H1 (cell line): ENCODE measurements at regions not wholly inside any gene's neighbourhood (a gene's known extent, or its start where the extent isn't known, plus 50 kb on each side); places are given as distances from the start of the nearest gene placed in this dataset.

Experiments used
- CTCF ChIA-PET: fragments of 300-600 bp; sonication (Branson Sonifier 250); formaldehyde crosslinking; loops from one replicate; lab custom pipeline; 2021; ENCODE audit not compliant: partially characterized antibody; lab: Charles Lee
- POLR2A ChIA-PET: fragments of 300-600 bp; sonication (Branson Sonifier 250); formaldehyde crosslinking; loops from one replicate; lab custom pipeline; 2021; ENCODE audit warnings: inconsistent platforms; ENCODE audit not compliant: partially characterized antibody; lab: Charles Lee
- DNase-seq, 2 experiments: peaks; one replicate each; pipeline versions ENCODE4 v3.0.0 to v3.0.0-alpha.2; 2010 to 2022; ENCODE audit warnings: low spot score in 2 of 2, low read depth in 1 of 2, mixed read lengths in 1 of 2
- FAIRE-seq: peaks from 2 replicates; lab custom pipeline; 2011; peaks lifted over from hg19 to GRCh38; lab: Jason Lieb, UNC
- H2AFZ ChIP-seq: 2 replicates; pipeline ENCODE4 v1.8.1; 2012; ENCODE audit warnings: low read length, inconsistent platforms
- H2AK5ac ChIP-seq: 2 replicates; pipeline ENCODE4 v1.6.1; 2013; ENCODE audit warnings: low read depth, low read length
- H2BK120ac ChIP-seq: replicated peaks from 2 replicates; pipeline ENCODE3; 2013; ENCODE audit warnings: low read depth, low read length, inconsistent platforms
- H2BK12ac ChIP-seq: 2 replicates; pipeline ENCODE4 v1.6.1; 2013; ENCODE audit warnings: low read depth, low read length
- H2BK15ac ChIP-seq: 2 replicates; pipeline ENCODE4 v1.6.1; 2013; ENCODE audit warnings: low read length
- H2BK20ac ChIP-seq: 2 replicates; pipeline ENCODE4 v1.6.1; 2013; ENCODE audit warnings: low read length
- H2BK5ac ChIP-seq: 2 replicates; pipeline ENCODE4 v1.6.1; 2013; ENCODE audit warnings: low read depth, low read length
- H3K14ac ChIP-seq: 2 replicates; pipeline ENCODE4 v1.6.1; 2013; ENCODE audit warnings: inconsistent platforms; ENCODE audit not compliant: insufficient read length
- H3K18ac ChIP-seq: 2 replicates; pipeline ENCODE4 v1.6.1; 2013; ENCODE audit warnings: low read length; ENCODE audit errors: extremely low read depth
- H3K23ac ChIP-seq: 2 replicates; pipeline ENCODE4 v1.6.1; 2013; ENCODE audit warnings: inconsistent platforms; ENCODE audit not compliant: insufficient read length
- H3K23me2 ChIP-seq: 2 replicates; pipeline ENCODE4 v1.6.1; 2013; ENCODE audit warnings: low read depth, low read length
- H3K27ac ChIP-seq: 2 replicates; pipeline ENCODE4 v1.6.1; 2011; ENCODE audit warnings: low read depth, low read length, inconsistent platforms
- H3K27me3 ChIP-seq, 4 experiments: replicated peaks in 1 of 4; 1 replicate in 1 of 4; 2 replicates in 3 of 4; pipeline versions ENCODE4 v1.6.1 to v1.8.1; 2011 to 2013; ENCODE audit warnings: low read length in 3 of 4, mild to moderate bottlenecking in 3 of 4, inconsistent platforms in 2 of 4, mixed read lengths in 2 of 4, moderate library complexity in 1 of 4; ENCODE audit not compliant: control insufficient read depth in 3 of 4, insufficient read depth in 3 of 4; ENCODE audit errors: extremely low read depth in 1 of 4
- H3K36me3 ChIP-seq, 4 experiments: 2 replicates each; pipeline versions ENCODE4 v1.6.1 to v1.8.1; 2011 to 2013; ENCODE audit warnings: mild to moderate bottlenecking in 4 of 4, low read length in 3 of 4, moderate library complexity in 2 of 4, control low read depth in 1 of 4, inconsistent platforms in 1 of 4; ENCODE audit not compliant: insufficient read depth in 4 of 4, control insufficient read depth in 2 of 4
- H3K4ac ChIP-seq: replicated peaks from 2 replicates; pipeline ENCODE3; 2013; ENCODE audit warnings: low read length, low read depth, mixed read lengths, inconsistent platforms; ENCODE audit not compliant: insufficient read length
- H3K4me1 ChIP-seq, 4 experiments: replicated peaks in 1 of 4; 1 replicate in 1 of 4; 2 replicates in 3 of 4; pipeline versions ENCODE4 v1.6.1 to v1.8.1; 2011 to 2013; ENCODE audit warnings: low read length in 3 of 4, inconsistent platforms in 2 of 4, mixed read lengths in 1 of 4; ENCODE audit not compliant: insufficient read depth in 4 of 4, control insufficient read depth in 3 of 4
- H3K4me2 ChIP-seq, 2 experiments: 2 replicates each; pipeline versions ENCODE4 v1.6.1 to v1.8.1; 2011 to 2013; ENCODE audit warnings: low read depth in 2 of 2, low read length in 2 of 2, control low read depth in 1 of 2, inconsistent platforms in 1 of 2, mild to moderate bottlenecking in 1 of 2; ENCODE audit not compliant: insufficient read depth in 1 of 2
- H3K4me3 ChIP-seq, 4 experiments: fragments of 200-600, 300-600 bp in 1 of 4; sonication (generic), shearing (Covaris generic), sonication (Bioruptor Twin) in 1 of 4; 2 replicates each; pipeline versions ENCODE4 v1.5.1 to v1.8.1; 2011 to 2016; ENCODE audit warnings: low read length in 4 of 4, low read depth in 3 of 4, control low read depth in 2 of 4, inconsistent platforms in 2 of 4, mild to moderate bottlenecking in 2 of 4, mixed read lengths in 1 of 4, moderate library complexity in 1 of 4; ENCODE audit not compliant: insufficient read depth in 2 of 4; ENCODE audit errors: extremely low read depth in 1 of 4
- H3K56ac ChIP-seq: replicated peaks from 2 replicates; pipeline ENCODE3; 2013; ENCODE audit warnings: low read depth, mild to moderate bottlenecking, mixed read lengths, low read length, inconsistent platforms; ENCODE audit not compliant: insufficient read length
- H3K79me1 ChIP-seq: 2 replicates; pipeline ENCODE4 v1.6.1; 2013; ENCODE audit warnings: low read depth, low read length, control low read depth
- H3K79me2 ChIP-seq, 2 experiments: 2 replicates each; pipeline versions ENCODE4 v1.6.1 to v1.8.1; 2012 to 2013; ENCODE audit warnings: low read length in 2 of 2, mild to moderate bottlenecking in 2 of 2, inconsistent platforms in 1 of 2; ENCODE audit not compliant: insufficient read depth in 2 of 2, control insufficient read depth in 1 of 2
- H3K9ac ChIP-seq, 4 experiments: replicated peaks in 1 of 4; 1 replicate in 1 of 4; 2 replicates in 3 of 4; pipeline versions ENCODE4 v1.6.1 to v1.8.1; 2011 to 2013; ENCODE audit warnings: low read depth in 3 of 4, low read length in 3 of 4, control low read depth in 2 of 4, mild to moderate bottlenecking in 2 of 4, moderate library complexity in 2 of 4, inconsistent platforms in 1 of 4; ENCODE audit errors: extremely low read depth in 1 of 4
- H3K9me3 ChIP-seq, 2 experiments: 2 replicates each; pipeline versions ENCODE4 v1.6.1 to v1.8.1; 2012 to 2013; ENCODE audit warnings: mild to moderate bottlenecking in 2 of 2, moderate library complexity in 2 of 2, control low read depth in 1 of 2, inconsistent platforms in 1 of 2, low read depth in 1 of 2, low read length in 1 of 2, mixed read lengths in 1 of 2; ENCODE audit not compliant: insufficient read depth in 2 of 2
- H4K20me1 ChIP-seq, 2 experiments: replicated peaks in 1 of 2; 2 replicates each; pipeline versions ENCODE3 to v1.8.1; 2011 to 2013; ENCODE audit warnings: inconsistent platforms in 2 of 2, low read length in 2 of 2, mild to moderate bottlenecking in 1 of 2; ENCODE audit not compliant: insufficient read depth in 2 of 2, control insufficient read depth in 1 of 2
- H4K5ac ChIP-seq: 2 replicates; pipeline ENCODE4 v1.6.1; 2013; ENCODE audit warnings: low read length, low read depth, mixed read lengths, inconsistent platforms; ENCODE audit not compliant: insufficient read length
- H4K8ac ChIP-seq: 2 replicates; pipeline ENCODE4 v1.8.0; 2013; ENCODE audit warnings: mild to moderate bottlenecking, moderate library complexity, low read length, inconsistent platforms; ENCODE audit not compliant: insufficient read depth; ENCODE audit errors: extremely low read depth
- H4K91ac ChIP-seq: replicated peaks from 2 replicates; pipeline ENCODE3; 2013; ENCODE audit warnings: low read length, mixed read lengths, inconsistent platforms; ENCODE audit not compliant: insufficient read length
- PHF8 ChIP-seq: fragments of 200-600 bp; sonication (generic); conservative IDR thresholded peaks from 2 replicates; pipeline ENCODE4 v1.7.1; 2012; ENCODE audit warnings: low read depth, mild to moderate bottlenecking, inconsistent platforms, low read length, moderate library complexity
- RBBP5 ChIP-seq: IDR thresholded peaks from 2 replicates; pipeline ENCODE4 v1.7.1; 2012; ENCODE audit warnings: low read depth, mild to moderate bottlenecking, inconsistent platforms, low read length, moderate library complexity, borderline replicate concordance
- RFX5 ChIP-seq: IDR thresholded peaks from 2 replicates; pipeline ENCODE4 v1.6.1; 2011; ENCODE audit warnings: low read depth, low read length, improper control_type of control experiment, borderline replicate concordance
- SIX5 ChIP-seq: IDR thresholded peaks from 2 replicates; pipeline ENCODE4 v1.6.1; 2011; ENCODE audit warnings: mild to moderate bottlenecking, low read depth, low read length
- TBP ChIP-seq: IDR thresholded peaks from 2 replicates; pipeline ENCODE4 v1.6.1; 2011; ENCODE audit warnings: low read depth, low read length, improper control_type of control experiment
- WGBS, 2 experiments: shearing (Covaris generic) in 1 of 2; methylation state at CpG; one replicate each; pipeline versions ENCODE4 v1.1.6 to v1.1.7; 2013 to 2015; ENCODE audit warnings: low lambda C conversion rate in 2 of 2, mixed read lengths in 2 of 2, inconsistent platforms in 1 of 2, low coverage in 1 of 2, missing lambda C conversion rate in 1 of 2; ENCODE audit not compliant: insufficient replicate concordance in 2 of 2, insufficient coverage in 1 of 2, insufficient read length in 1 of 2; ENCODE audit errors: extremely low coverage in 1 of 2, missing lambda C conversion rate in 1 of 2; 5-methylcytosine and 5-hydroxymethylcytosine counted together

- H3K36me3 ChIP-seq: no peaks in the 10 kb centered on the region
- H3K23ac ChIP-seq: no peak overlapping the region
- no peak overlapping the region for H4K91ac ChIP-seq
- 95% methylated on average over 8 of the region's 8 CpGs; no CpG with 5 or more reads in 1 of the 2 experiments for WGBS, 2 experiments
- DNase-seq (no peak), FAIRE-seq (no peak)
- POLR2A ChIA-PET: no interaction called here
- H3K79me1 ChIP-seq: no peaks in the 10 kb centered on the region
- H3K27ac ChIP-seq: no peak overlapping the region
- H3K14ac ChIP-seq: no peak overlapping the region
- H4K20me1 ChIP-seq: no peaks in the 10 kb centered on the region
- no peak overlapping the region for H3K18ac ChIP-seq
- no peak overlapping the region for H3K56ac ChIP-seq
- no peak overlapping the region for H3K9ac ChIP-seq
- H3K23me2 ChIP-seq: no peaks in the 10 kb centered on the region
- H2BK15ac ChIP-seq: no peak overlapping the region
- H3K4me2 ChIP-seq: no peak overlapping the region
- no peak overlapping the region for H2BK120ac ChIP-seq
- H4K5ac ChIP-seq: no peak overlapping the region
- H2BK12ac ChIP-seq: no peak overlapping the region
- no peak overlapping the region for H4K8ac ChIP-seq
- no peak overlapping the region for H2BK20ac ChIP-seq
- H3K4ac ChIP-seq: no peak overlapping the region
- no peak for TF ChIP-seq RBBP5
- no peak for TF ChIP-seq PHF8
- no peak for TF ChIP-seq SIX5
- no peak for TF ChIP-seq RFX5
- no peak for TF ChIP-seq TBP
- TF ChIP-seq, all 59 proteins: peak for 0
- CTCF ChIA-PET: no interaction called here
- Histone ChIP-seq H3K4me1 (no peaks in the 10 kb centered on the region), H3K9me3 (no peaks in the 10 kb centered on the region), H2AFZ (peak overlapping the region; percentile 83; the same call in 1 of the 2 replicates), H2AK5ac (no peak overlapping the region), H3K4me3 (no peak overlapping the region), H2BK5ac (no peak overlapping the region), H3K79me2 (no peaks in the 10 kb centered on the region), H3K27me3 (no peaks in the 10 kb centered on the region)
These were observed 679.4 kb downstream of the TOX3 start for GRCh38 chr16:51867386-51868065.
